ENCODE measurements at regions not wholly inside any gene's neighbourhood (a gene's known extent, or its start where the extent isn't known, plus 50 kb on each side); places are given as distances from the start of the nearest gene placed in this dataset.

DNA sequence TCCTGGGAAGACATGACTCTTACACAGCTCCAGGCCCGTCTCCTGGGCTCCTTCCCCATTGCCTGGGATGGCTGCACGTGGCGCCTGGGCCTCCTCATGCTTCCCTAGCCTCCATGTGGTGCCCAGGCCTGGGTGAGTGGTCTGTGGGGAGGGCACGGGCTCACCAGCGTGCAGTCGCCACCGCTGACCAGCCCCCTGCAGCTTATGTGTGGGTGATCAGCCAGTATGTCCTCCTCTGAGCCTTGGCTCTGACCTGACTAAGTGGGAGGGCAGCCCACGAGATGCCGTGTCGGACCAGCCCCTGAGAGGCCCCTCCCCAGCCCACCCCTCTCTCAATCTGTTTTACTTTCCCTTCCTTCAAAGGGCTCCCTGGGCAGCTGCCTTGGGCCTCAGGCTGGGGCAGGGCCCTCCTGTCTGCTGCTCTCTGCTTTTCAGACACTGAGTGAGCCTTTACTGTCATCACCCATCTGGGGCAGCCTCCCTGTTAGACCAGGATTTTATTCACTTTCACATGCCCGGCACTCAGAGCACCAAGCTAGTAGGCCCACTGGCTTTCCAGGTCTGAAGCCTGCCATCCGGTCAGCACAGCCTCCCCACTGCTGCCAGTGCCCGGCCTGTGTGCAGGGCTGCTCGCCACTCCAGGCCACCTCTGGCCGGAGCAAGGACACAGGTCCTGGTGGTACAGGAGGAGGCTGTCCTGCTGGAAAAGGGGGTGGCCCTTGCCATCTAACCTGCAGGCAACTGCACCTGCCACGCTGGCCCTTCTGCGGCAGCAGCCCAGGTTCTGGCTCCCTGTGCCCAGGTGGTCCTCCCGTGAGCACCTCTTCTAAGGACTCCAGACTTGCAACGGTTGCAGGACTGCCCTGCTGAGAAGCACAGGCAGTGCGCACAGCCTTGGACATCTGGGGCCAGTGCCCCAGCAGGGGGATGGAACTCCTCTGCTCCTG lies 84.9 kb upstream of the HPCAL1 start:
- Histone ChIP-seq H2AFZ (ENCODE audit: low read depth, low read length) (no peak overlapping the region), H4K20me1 (ENCODE audit: insufficient read depth, low read length) (no peaks in the 10 kb centered on the region), H3K9me3 (ENCODE audit: insufficient read depth, low read length) (no peaks in the 10 kb centered on the region), H3K9ac (ENCODE audit: low read length) (no peak overlapping the region), H3K27me3 (ENCODE audit: low read depth, low read length) (no peaks in the 10 kb centered on the region), H3K4me3 (ENCODE audit: low read length) (no peak overlapping the region), H3K4me2 (ENCODE audit: low read length) (no peak overlapping the region), H3K27ac (ENCODE audit: low read length) (no peak overlapping the region), H3K4me1 (ENCODE audit: low read length) (peaks cover 15% of the 10 kb centered on the region), H3K36me3 (replicated peaks; ENCODE audit: low read depth, low read length) (no peaks in the 10 kb centered on the region), H3K79me2 (ENCODE audit: low read length) (no peaks in the 10 kb centered on the region)
- no peak for TF ChIP-seq EZH2phosphoT487 (IDR thresholded peaks at IDR 0.05; ENCODE audit: low read depth)
- TF ChIP-seq, protein P1, sequence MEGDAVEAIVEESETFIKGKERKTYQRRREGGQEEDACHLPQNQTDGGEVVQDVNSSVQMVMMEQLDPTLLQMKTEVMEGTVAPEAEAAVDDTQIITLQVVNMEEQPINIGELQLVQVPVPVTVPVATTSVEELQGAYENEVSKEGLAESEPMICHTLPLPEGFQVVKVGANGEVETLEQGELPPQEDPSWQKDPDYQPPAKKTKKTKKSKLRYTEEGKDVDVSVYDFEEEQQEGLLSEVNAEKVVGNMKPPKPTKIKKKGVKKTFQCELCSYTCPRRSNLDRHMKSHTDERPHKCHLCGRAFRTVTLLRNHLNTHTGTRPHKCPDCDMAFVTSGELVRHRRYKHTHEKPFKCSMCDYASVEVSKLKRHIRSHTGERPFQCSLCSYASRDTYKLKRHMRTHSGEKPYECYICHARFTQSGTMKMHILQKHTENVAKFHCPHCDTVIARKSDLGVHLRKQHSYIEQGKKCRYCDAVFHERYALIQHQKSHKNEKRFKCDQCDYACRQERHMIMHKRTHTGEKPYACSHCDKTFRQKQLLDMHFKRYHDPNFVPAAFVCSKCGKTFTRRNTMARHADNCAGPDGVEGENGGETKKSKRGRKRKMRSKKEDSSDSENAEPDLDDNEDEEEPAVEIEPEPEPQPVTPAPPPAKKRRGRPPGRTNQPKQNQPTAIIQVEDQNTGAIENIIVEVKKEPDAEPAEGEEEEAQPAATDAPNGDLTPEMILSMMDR (IDR thresholded peaks at IDR 0.05; ENCODE audit: low read depth, low read length) = no peak

- Histone ChIP-seq H3K9ac (ENCODE audit: low read length) (no peak overlapping the region), H3K9me3 (ENCODE audit: insufficient read depth, low read length) (no peaks in the 10 kb centered on the region), H2AFZ (ENCODE audit: low read depth, low read length) (no peak overlapping the region), H3K27me3 (ENCODE audit: low read depth, low read length) (no peaks in the 10 kb centered on the region), H3K4me1 (ENCODE audit: low read length) (peaks cover 15% of the 10 kb centered on the region), H4K20me1 (ENCODE audit: insufficient read depth, low read length) (no peaks in the 10 kb centered on the region), H3K79me2 (ENCODE audit: low read length) (no peaks in the 10 kb centered on the region), H3K4me3 (ENCODE audit: low read length) (no peak overlapping the region), H3K36me3 (replicated peaks; ENCODE audit: low read depth, low read length) (no peaks in the 10 kb centered on the region), H3K27ac (ENCODE audit: low read length) (no peak overlapping the region), H3K4me2 (ENCODE audit: low read length) (peak overlapping the region; percentile 67; the same call in 1 of the 2 replicates)
- no peak for TF ChIP-seq EZH2phosphoT487 (IDR thresholded peaks at IDR 0.05; ENCODE audit: low read depth)
- TF ChIP-seq, protein P1 (IDR thresholded peaks at IDR 0.05; ENCODE audit: low read depth, low read length) = no peak
Observed at GRCh38 chr2:10220045-10220901, 82.4 kb upstream of the HPCAL1 start.

GRCh38 chr2:10220902-10221391 lies 81.8 kb upstream of the HPCAL1 start:
- Histone ChIP-seq H3K9me3 (ENCODE audit: insufficient read depth, low read length) (no peaks in the 10 kb centered on the region), H3K4me3 (ENCODE audit: low read length) (peak overlapping the region; percentile 49), H3K79me2 (ENCODE audit: low read length) (no peaks in the 10 kb centered on the region), H3K9ac (ENCODE audit: low read length) (no peak overlapping the region), H4K20me1 (ENCODE audit: insufficient read depth, low read length) (no peaks in the 10 kb centered on the region), H3K27me3 (ENCODE audit: low read depth, low read length) (no peaks in the 10 kb centered on the region), H3K36me3 (replicated peaks; ENCODE audit: low read depth, low read length) (no peaks in the 10 kb centered on the region), H3K4me1 (ENCODE audit: low read length) (peaks cover 15% of the 10 kb centered on the region), H3K4me2 (ENCODE audit: low read length) (peak overlapping the region; percentile 67), H3K27ac (ENCODE audit: low read length) (no peak overlapping the region), H2AFZ (ENCODE audit: low read depth, low read length) (no peak overlapping the region)
- TF ChIP-seq, protein P1 (IDR thresholded peaks at IDR 0.05; ENCODE audit: low read depth, low read length) = peak; percentile 51
- no peak for TF ChIP-seq EZH2phosphoT487 (IDR thresholded peaks at IDR 0.05; ENCODE audit: low read depth)

DNA sequence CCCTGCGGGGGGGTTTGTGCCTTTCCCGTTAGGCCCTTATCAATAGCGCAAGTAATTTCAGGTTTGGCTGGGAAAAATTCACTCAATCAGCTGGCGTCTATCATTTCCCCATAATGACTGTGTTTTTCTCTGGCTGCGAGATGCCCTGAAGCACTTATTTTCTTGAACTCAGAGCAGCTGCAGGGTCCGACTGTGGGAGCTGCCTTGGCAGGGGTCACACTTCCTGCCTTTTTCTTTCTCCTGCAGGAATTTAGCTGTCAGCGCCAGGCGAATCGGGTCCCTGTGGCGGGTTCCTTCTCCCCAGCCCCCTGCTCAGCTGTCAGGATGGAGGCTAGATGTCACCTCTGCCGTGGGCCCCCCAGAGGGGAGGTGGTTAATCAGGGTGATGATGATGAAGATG lies 81.3 kb upstream of the HPCAL1 start:
- Histone ChIP-seq H3K4me1 (ENCODE audit: low read length) (peaks cover 15% of the 10 kb centered on the region), H3K79me2 (ENCODE audit: low read length) (no peaks in the 10 kb centered on the region), H3K4me3 (ENCODE audit: low read length) (peak overlapping the region; percentile 49), H4K20me1 (ENCODE audit: insufficient read depth, low read length) (no peaks in the 10 kb centered on the region), H2AFZ (ENCODE audit: low read depth, low read length) (no peak overlapping the region), H3K36me3 (replicated peaks; ENCODE audit: low read depth, low read length) (no peaks in the 10 kb centered on the region), H3K4me2 (ENCODE audit: low read length) (peak overlapping the region; percentile 67), H3K9ac (ENCODE audit: low read length) (no peak overlapping the region), H3K9me3 (ENCODE audit: insufficient read depth, low read length) (no peaks in the 10 kb centered on the region), H3K27ac (ENCODE audit: low read length) (no peak overlapping the region), H3K27me3 (ENCODE audit: low read depth, low read length) (no peaks in the 10 kb centered on the region)
- no peak for TF ChIP-seq EZH2phosphoT487 (IDR thresholded peaks at IDR 0.05; ENCODE audit: low read depth)
- TF ChIP-seq, protein P1 (IDR thresholded peaks at IDR 0.05; ENCODE audit: low read depth, low read length) = no peak

All from OCI-LY3 (cell line).